BJ (cell line): ENCODE measurements at regions not wholly inside any gene's neighbourhood (a gene's known extent, or its start where the extent isn't known, plus 50 kb on each side); places are given as distances from the start of the nearest gene placed in this dataset.

Experiments
- CTCF ChIA-PET: fragments of 350-600 bp; formaldehyde crosslinking; extraction: SDS; loops from one replicate; lab custom pipeline; 2021; ENCODE audit warnings: antibody characterized with exemption, inconsistent platforms; lab: Yijun Ruan, JAX
- POLR2A ChIA-PET: fragments of 300-600 bp; sonication (Branson Sonifier 250); formaldehyde crosslinking; extraction: SDS; loops from one replicate; lab custom pipeline; 2021; ENCODE audit warnings: antibody characterized with exemption; lab: Charles Lee
- DNase-seq: peaks from one replicate; pipeline ENCODE4 v3.0.0-alpha.2; 2011; ENCODE audit warnings: low read depth
- H3K27me3 ChIP-seq: 2 replicates; pipeline ENCODE4 v1.6.0; 2011; ENCODE audit warnings: low read length; ENCODE audit not compliant: control insufficient read depth, insufficient read depth
- H3K36me3 ChIP-seq: 2 replicates; pipeline ENCODE4 v1.5.1; 2011; ENCODE audit warnings: low read length; ENCODE audit not compliant: control insufficient read depth, insufficient read depth
- H3K4me3 ChIP-seq: 2 replicates; pipeline ENCODE4 v1.5.1; 2011; ENCODE audit warnings: low read depth, mild to moderate bottlenecking, control low read depth, low read length
- TF ChIP-seq, protein P1 (sequence below): IDR thresholded peaks from 2 replicates; pipeline ENCODE4 v1.5.1; 2011; ENCODE audit warnings: low read depth, mild to moderate bottlenecking, control low read depth, inconsistent platforms, low read length, moderate library complexity; ENCODE audit not compliant: insufficient read depth

DNA sequence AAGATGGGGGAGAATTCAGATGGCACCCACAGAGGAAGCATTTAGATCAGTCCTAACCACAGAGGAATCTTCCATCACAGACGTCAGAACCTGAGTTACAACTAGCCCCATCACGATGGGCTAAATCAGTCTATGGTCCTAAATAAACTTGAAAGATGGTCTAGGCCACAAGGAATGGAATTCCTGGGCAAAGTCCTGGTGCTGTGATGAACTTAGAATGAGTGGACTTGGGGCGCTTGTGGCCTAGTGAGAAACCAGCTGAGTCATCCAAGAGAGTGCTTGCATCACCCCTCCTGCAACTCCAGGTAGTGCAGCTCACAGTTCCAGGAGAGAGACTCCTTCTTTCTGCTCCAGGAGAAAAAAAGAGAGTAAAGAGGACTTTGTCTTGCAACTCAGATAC is 722.9 kb upstream of the RGMB start:
- ChIA-PET POLR2A (no interaction called here), CTCF (no interaction called here)
- H3K4me3 ChIP-seq, result no peak overlapping the region
- H3K36me3 ChIP-seq, result no peaks in the 10 kb centered on the region
- no peaks in the 10 kb centered on the region for H3K27me3 ChIP-seq
- TF ChIP-seq, protein P1, sequence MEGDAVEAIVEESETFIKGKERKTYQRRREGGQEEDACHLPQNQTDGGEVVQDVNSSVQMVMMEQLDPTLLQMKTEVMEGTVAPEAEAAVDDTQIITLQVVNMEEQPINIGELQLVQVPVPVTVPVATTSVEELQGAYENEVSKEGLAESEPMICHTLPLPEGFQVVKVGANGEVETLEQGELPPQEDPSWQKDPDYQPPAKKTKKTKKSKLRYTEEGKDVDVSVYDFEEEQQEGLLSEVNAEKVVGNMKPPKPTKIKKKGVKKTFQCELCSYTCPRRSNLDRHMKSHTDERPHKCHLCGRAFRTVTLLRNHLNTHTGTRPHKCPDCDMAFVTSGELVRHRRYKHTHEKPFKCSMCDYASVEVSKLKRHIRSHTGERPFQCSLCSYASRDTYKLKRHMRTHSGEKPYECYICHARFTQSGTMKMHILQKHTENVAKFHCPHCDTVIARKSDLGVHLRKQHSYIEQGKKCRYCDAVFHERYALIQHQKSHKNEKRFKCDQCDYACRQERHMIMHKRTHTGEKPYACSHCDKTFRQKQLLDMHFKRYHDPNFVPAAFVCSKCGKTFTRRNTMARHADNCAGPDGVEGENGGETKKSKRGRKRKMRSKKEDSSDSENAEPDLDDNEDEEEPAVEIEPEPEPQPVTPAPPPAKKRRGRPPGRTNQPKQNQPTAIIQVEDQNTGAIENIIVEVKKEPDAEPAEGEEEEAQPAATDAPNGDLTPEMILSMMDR, result no peak
- DNase-seq, result no peak

DNA sequence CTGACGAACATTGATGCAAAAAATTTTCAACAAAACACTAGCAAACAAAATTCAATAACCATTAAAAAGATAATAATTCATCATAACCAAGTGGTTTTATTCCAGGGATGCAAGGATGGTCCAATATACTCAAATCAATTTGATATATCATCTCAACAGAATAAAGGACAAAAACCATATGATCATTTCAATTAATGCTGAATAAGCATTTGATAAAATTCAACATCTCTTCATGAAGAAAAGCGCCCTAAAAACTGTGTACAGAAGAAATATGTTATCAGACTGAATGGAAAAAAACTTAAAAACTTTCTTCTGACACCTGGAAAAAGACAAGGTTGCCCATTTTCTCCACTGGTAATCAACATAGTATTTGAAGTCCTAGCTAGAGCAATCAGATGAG is 720.3 kb upstream of the RGMB start:
- no peak for DNase-seq
- Histone ChIP-seq H3K27me3 (no peaks in the 10 kb centered on the region), H3K36me3 (no peaks in the 10 kb centered on the region), H3K4me3 (no peak overlapping the region)
- CTCF ChIA-PET, result no interaction called here
- POLR2A ChIA-PET, result no interaction called here
- TF ChIP-seq, protein P1, result no peak

DNA sequence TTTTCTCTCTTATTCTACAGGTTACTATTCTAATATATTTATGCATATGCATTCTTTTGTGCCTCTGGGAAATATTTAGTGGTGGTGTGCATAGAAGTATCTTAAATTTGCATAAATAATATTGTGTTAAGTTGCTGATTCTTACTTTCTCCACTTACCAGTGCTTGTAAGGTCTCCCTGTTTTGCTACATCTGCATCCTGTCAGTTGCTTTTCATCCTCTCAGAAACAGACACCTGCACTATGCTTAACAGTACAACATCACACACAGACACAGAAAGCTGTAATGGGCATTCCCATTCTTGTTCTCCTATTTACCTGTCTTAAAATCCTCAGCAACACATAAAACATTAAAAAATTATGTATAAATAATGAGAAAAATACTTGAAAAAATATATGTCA is 713.3 kb upstream of the RGMB start:
- ChIA-PET POLR2A (no interaction called here), CTCF (interaction anchor here (0.5 kb wide), 1 partner anchor 787 kb away, joined by 4 read pairs; no protein-coding TSS in a partner anchor)
- Histone ChIP-seq H3K27me3 (no peaks in the 10 kb centered on the region), H3K4me3 (no peak overlapping the region), H3K36me3 (no peaks in the 10 kb centered on the region)
- TF ChIP-seq, protein P1, result no peak
- DNase-seq, result no peak

DNA sequence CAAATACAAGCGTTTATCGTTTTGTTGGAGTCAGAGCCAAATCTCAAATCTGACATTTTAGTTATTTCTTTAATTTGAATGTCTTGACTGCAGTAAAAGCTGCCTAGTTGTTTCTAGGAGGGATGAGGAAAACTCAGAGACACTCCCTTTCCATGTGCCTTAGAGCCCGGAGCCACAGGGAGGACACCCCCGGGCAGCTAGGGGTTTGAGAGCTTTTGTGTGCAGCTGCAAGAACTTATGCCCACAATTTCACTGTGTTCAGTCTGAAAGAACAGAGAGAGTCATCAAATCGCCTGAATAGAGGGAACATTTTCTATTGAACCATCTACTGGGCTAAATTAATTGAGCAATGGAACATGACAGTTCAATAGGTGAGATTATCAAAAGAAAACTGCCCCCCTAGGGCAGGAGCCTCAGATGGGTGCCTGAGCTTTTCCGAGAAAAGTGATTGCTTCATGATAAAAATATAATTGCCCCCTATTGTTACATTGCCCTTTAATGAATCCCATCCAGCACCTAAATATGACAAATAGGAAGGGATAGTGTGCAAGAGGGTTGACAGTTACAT is 709.3 kb upstream of the RGMB start:
- Histone ChIP-seq H3K4me3 (no peak overlapping the region), H3K36me3 (no peaks in the 10 kb centered on the region), H3K27me3 (no peaks in the 10 kb centered on the region)
- ChIA-PET CTCF (no interaction called here), POLR2A (interaction anchor here (0.7 kb wide), 1 partner anchor 213 kb away, joined by 3 read pairs; no protein-coding TSS in a partner anchor)
- no peak for DNase-seq
- TF ChIP-seq, protein P1, result no peak

DNA sequence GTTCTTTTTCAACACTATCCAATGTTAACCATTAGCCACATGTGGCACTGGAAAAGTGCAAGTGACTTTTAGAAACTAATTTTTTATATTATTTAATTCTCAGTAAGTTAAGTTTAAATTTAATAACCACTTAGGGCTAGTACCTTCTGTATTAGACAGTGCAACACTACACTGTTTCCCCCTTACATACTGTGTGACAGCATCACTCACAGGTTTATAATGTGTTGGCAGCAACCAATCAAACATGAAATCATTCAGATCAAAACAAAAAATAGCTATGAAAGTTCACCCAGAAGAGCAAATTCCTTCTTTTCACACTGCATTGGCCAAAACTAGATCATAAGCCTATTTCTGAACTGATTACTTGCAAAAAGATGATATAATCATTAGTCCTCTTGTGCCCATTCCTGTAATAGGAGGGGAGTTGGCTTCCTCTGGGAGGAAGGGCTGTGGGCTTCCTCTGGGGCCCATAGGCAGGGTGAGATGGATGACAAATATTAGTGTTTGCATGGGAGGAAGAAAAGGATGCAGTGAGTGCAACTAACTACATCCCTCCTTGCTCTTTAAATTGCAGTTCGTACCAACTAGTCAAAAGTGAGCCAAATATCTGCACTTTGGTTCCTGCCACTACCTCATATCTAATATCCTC is 708.1 kb upstream of the RGMB start:
- TF ChIP-seq, protein P1, result no peak
- ChIA-PET POLR2A (no interaction called here), CTCF (no interaction called here)
- Histone ChIP-seq H3K36me3 (no peaks in the 10 kb centered on the region), H3K4me3 (no peak overlapping the region), H3K27me3 (no peaks in the 10 kb centered on the region)
- no peak for DNase-seq
